ENCODE measurements at regions not wholly inside any gene's neighbourhood (a gene's known extent, or its start where the extent isn't known, plus 50 kb on each side); places are given as distances from the start of the nearest gene placed in this dataset.

DNA sequence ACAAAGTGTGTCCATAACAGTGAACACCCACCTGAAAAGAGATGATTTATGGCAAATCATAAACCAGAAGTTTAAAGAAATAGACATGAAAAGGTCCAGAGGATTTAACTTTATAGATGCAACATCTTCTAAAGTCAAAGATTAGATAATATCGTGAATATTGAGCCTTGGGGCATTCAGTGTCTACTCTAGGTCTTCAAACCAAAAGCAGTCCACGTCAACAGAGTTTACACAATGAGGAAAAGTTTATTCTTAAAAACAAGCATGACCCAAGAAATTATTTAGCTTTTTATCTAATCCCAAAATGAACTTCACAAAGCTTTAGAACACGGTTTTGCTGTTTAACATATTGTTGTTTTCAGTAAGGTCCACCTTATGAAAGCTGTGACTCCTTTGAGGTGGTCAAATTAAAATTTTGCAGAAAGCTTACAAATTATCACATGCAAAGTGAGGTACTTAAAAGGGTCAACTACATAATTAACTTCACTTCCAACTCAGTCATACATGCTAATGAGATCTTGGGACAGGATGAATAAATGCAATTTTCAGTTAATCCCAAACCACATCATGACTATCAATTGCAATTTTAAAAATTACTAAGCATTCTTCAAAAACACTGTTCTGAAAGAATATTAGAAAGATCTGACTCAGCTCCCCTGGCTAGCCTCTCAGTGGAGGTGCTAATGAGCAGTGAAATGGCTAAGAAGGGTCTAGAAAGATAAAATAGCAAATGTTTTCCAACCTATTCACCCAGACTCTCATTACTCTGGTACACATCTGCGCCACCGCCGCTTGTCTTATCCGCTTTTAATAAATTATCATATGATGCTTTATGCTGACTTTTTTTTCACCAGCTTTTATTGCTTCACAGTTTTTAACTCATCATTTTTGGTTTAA, 92.4 kb upstream of the WDR17 start:
- Mint-ChIP-seq H3K4me1 (no peaks in the 10 kb centered on the region), H3K27me3 (peaks cover 12% of the 10 kb centered on the region), H3K4me3 (no peak overlapping the region), H3K27ac (no peak overlapping the region), H3K9me3 (no peaks in the 10 kb centered on the region), H3K36me3 (no peaks in the 10 kb centered on the region)
- no peak for DNase-seq

DNA sequence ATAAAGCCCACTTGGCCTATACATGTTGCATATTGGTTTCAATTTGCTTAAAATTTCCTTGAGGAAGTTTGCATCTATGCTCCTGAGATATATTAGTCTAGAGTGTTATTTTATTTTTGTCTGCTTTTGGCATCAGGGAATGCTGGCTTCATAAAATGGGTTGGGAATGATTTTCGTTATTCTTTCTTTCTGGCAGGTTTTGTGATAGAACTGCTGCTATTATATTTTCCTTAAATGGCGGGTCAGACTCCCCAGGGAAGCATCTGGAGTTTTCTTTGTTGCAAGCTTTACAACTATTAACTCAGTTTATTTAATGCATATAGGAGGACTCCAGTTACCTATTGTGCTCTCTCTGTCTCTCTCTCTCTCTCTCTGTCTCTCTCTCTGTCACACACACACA, 82.0 kb upstream of the WDR17 start:
- Mint-ChIP-seq H3K4me3 (no peak overlapping the region), H3K27ac (no peak overlapping the region), H3K36me3 (no peaks in the 10 kb centered on the region), H3K27me3 (no peaks in the 10 kb centered on the region), H3K4me1 (no peaks in the 10 kb centered on the region), H3K9me3 (no peaks in the 10 kb centered on the region)
- DNase-seq, result no peak

DNA sequence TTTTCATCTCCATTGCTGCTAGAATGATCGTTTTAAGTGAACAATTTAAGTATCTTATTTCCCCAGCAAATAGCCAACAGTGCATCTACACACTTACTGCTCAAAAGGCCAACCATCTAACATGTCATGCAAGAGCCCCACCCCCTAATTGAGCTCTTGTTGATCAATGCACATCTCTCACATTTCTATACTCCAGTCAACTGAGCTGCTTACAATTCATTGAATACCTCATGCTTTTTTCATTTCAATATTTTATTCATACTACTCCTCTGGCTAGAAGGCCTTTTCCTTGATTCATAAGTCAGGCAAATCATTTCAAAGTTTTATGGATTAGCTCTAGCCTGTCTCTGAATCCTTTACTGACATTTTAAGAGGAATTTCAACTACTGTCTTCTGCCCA, 79.0 kb upstream of the WDR17 start:
- no peak for DNase-seq
- no peaks in the 10 kb centered on the region for H3K9me3 Mint-ChIP-seq
- no peak overlapping the region for H3K27ac Mint-ChIP-seq

DNA sequence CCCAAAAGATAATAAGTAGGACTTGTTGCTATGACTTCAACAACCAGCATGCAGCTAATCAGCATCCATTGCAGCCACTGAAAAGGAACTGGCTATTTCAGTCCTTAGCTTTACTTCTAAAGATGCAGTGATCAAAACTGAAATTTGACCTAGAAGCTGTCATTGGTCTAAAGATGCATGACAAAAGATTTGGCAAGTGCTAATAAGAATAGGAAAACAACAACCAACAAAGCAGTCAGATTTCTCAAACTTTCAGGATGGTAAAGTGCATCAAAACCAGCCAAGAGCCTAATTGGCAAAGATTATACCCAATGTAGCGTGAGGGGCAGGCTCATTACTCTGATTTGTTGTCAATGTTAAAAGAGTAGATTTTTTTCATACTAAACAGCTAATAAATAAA, 77.1 kb upstream of the WDR17 start:
- Mint-ChIP-seq H3K27me3 (peaks cover 3% of the 10 kb centered on the region), H3K9me3 (no peaks in the 10 kb centered on the region), H3K27ac (no peak overlapping the region), H3K4me3 (no peak overlapping the region), H3K4me1 (no peaks in the 10 kb centered on the region), H3K36me3 (no peaks in the 10 kb centered on the region)
- no peak for DNase-seq

More for the DNA sequence above, 79.0 kb upstream of the WDR17 start:
- H3K4me3 Mint-ChIP-seq, result no peak overlapping the region
- H3K4me1 Mint-ChIP-seq, result no peaks in the 10 kb centered on the region
- H3K27me3 Mint-ChIP-seq, result peaks cover under 1% of the 10 kb centered on the region
- no peaks in the 10 kb centered on the region for H3K36me3 Mint-ChIP-seq

DNA sequence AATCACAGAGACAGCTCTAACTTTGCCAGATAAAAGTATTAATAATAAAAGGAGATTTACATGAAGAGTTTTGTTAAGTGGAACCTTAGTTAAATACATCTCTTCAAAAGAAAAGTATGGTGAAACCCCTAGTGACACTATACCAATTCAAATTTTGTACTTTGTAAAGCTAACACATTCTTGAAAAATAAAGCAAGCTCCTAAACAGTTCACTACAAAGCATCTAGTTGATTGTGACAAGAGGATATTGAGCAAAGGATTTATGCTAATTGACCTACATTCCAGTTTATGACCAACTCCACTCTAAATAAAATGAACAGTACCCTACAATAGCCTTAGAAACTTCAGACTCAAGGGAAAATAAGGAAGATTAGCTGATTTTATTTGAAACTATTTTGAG, 69.4 kb upstream of the WDR17 start:
- H3K27ac Mint-ChIP-seq, result no peak overlapping the region
- no peaks in the 10 kb centered on the region for H3K9me3 Mint-ChIP-seq
- no peaks in the 10 kb centered on the region for H3K4me1 Mint-ChIP-seq
- no peak overlapping the region for H3K4me3 Mint-ChIP-seq
- H3K36me3 Mint-ChIP-seq, result no peaks in the 10 kb centered on the region
- DNase-seq, result no peak
- peaks cover 42% of the 10 kb centered on the region for H3K27me3 Mint-ChIP-seq

DNA sequence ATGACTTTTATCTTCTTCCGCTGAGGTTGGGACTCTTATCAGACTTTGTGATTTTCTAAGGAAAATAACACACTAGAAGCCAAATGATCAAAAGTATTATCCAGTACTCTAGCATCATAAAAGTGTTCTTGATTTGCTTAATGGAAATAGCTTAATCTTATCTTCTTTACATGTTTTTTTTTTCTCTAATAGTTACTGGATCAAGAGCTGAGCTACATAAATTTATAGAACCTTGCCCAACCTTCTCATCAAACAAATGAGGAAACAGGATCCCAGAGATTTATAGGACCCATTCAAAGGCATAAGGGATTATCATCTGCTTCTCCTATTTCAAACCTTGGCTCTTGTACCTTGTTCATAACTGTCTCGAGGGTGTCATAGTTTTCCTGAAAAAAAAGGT, 68.3 kb upstream of the WDR17 start:
- Mint-ChIP-seq H3K4me1 (no peaks in the 10 kb centered on the region), H3K27me3 (peaks cover 50% of the 10 kb centered on the region), H3K27ac (no peak overlapping the region), H3K4me3 (no peak overlapping the region), H3K9me3 (no peaks in the 10 kb centered on the region), H3K36me3 (no peaks in the 10 kb centered on the region)
- DNase-seq, result no peak

DNA sequence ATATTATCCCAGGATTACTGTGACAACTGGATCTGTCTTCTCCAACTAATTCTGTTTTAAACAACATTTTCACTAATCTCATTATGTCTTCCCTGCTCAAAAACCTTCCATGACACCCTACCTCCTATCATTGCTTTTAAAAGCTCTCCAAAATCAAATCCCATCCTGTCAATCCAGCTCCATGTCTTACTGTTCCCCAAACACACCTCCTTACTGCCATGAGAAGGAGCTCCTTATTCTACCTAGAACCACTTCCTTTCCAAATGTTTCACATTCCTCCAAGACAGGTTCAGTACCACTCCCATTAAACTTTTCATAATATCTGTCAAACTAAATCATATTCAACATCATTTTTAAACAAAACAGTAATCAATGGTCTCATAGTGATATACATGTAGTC, 66.9 kb upstream of the WDR17 start:
- H3K27me3 Mint-ChIP-seq, result peaks cover 62% of the 10 kb centered on the region
- H3K27ac Mint-ChIP-seq, result no peak overlapping the region
- no peaks in the 10 kb centered on the region for H3K36me3 Mint-ChIP-seq
- no peak for DNase-seq
- no peaks in the 10 kb centered on the region for H3K9me3 Mint-ChIP-seq
- peaks cover 2% of the 10 kb centered on the region for H3K4me1 Mint-ChIP-seq
- H3K4me3 Mint-ChIP-seq, result no peak overlapping the region

DNA sequence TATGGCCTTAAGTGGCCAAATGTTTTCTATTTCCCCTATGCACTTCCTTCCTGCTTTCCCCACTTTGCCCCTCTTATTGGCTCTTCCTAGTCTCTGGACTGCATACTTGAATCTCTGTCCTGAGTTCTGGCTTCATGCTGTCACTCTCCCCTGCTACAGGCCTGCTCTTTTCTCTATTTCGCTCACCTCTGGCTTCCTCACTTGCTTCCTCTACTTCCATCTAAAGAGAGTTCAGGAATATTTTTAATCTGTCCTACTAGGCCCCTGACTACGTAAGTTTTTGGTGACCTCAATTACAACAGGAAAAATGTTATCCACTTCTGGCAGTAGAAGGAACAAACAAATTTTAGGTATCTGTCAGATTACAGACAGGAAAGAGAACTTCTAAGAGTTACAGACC, 65.7 kb upstream of the WDR17 start:
- Mint-ChIP-seq H3K36me3 (no peaks in the 10 kb centered on the region), H3K4me3 (no peak overlapping the region), H3K27me3 (peaks cover 54% of the 10 kb centered on the region), H3K9me3 (no peaks in the 10 kb centered on the region), H3K27ac (no peak overlapping the region), H3K4me1 (peaks cover 2% of the 10 kb centered on the region)
- DNase-seq, result no peak

DNA sequence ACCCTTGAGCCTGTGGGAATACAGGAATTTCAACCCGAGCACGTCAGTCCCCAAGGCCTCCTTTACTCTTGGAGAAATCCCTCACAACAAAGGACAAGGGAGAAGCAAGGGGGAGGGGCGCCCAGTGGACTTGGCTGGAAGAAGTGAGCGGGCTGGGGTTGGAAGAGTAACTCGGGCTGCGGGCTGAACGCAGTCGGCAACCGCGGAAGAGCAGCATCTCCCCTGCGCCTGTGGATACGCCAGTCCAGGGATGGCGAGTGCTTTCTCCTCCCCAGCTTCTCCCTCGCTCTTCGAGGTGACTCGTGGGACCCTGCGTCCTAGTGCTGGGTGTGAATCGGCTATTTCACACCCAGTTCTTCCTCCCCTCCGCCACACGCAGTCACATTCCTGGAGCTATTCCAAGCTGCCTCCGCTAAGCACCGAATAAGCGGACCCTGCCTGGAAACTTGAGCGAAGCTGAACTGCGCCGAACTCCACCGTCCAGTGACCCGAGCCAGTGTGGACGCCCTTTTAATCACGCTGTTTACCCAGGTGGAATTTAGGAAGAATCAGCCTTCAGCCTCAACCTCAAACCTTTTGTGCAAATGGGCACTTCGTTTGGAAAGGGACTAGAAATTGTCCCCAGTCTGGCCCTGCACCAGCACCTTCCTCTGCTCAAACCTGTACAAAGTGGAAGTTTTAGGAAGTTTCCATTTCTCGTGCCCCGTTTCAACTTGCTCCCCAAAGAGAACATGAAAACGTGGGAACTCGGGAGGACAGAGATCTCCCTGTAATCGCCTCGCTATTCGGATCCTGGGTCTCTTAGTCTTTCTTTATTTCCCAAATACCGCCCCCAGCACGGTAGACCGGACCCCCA, 64.3 kb upstream of the WDR17 start:
- no peak for DNase-seq
- Mint-ChIP-seq H3K9me3 (no peaks in the 10 kb centered on the region), H3K4me3 (no peak overlapping the region), H3K4me1 (peaks cover 2% of the 10 kb centered on the region), H3K36me3 (no peaks in the 10 kb centered on the region), H3K27me3 (peaks cover 57% of the 10 kb centered on the region), H3K27ac (no peak overlapping the region)

DNA sequence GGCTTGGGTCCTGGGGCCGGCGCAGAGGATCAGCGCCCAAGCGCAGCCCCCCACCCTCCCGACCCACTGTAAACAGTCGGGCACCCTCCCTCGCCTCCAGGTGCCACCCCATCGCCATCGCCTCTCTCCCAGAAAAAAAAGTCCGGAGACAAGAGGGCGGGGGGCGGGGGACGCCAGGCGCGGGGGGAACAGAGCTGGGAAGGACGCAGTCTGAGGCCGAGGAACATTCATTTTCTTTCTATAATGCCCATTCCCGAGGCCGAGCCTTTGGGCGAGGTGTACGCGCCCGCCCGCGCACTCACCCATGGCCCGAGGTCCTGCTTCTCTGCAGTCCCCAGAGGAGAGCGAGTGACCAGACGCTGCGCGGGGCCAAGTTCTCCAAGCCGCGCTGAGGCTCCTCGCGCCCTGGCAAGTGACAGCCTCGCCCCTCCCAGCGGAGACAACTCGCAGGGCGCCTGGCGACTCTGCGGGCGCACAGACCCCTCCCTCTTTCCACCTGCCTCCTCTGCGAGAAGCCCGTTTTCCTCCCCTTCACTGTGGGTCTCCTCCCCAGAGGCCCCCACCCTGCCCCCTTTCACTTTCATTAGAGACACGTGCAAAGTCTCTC, 63.5 kb upstream of the WDR17 start:
- H3K4me1 Mint-ChIP-seq, result peaks cover 2% of the 10 kb centered on the region
- peak; percentile 31 for DNase-seq
- H3K27me3 Mint-ChIP-seq, result peaks cover 57% of the 10 kb centered on the region
- H3K27ac Mint-ChIP-seq, result no peak overlapping the region
- H3K9me3 Mint-ChIP-seq, result no peaks in the 10 kb centered on the region
- peak overlapping the region; percentile 60 for H3K4me3 Mint-ChIP-seq
- H3K36me3 Mint-ChIP-seq, result no peaks in the 10 kb centered on the region

DNA sequence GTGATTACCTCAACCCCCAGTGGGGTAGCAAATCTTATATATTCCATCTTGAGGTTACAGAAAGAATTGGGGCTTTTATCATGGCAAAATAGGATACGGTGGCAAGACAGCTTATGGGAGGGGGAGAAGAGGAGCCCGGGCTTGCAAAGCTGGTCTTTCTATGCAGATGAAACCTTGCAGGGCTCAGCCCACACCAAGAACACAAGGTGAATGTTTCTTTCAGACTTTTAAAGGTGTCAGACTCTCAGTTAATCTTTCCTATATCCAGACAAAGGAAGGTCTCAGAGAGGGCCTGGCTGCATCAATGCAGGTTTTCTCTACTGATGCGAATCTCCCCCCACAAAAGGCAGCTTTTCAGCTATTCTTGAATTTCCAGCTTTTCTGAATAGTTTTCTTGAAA, 59.9 kb upstream of the WDR17 start:
- Mint-ChIP-seq H3K4me1 (peaks cover 2% of the 10 kb centered on the region), H3K4me3 (no peak overlapping the region), H3K36me3 (no peaks in the 10 kb centered on the region), H3K27me3 (peaks cover 31% of the 10 kb centered on the region), H3K27ac (no peak overlapping the region), H3K9me3 (peaks cover 2% of the 10 kb centered on the region)
- DNase-seq, result no peak

DNA sequence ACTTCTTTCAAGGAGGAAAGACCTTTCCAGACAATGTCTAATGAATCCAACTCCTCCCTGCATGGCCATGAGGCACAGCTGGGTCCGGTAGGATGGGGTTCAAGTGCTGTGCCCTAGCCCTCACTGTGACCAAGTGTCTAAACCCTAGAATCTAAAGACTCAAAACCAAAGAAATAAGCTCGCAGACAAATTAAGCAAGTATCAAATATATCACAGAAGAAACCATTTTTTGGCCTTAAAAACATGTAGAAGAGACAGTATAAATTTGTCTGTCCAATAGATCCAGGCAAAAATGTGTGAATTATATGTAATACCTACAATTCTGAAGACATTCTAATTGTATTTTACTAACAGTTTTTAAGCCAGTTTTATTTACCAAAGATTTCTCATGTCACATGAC, 56.4 kb upstream of the WDR17 start:
- peaks cover 4% of the 10 kb centered on the region for H3K27me3 Mint-ChIP-seq
- H3K9me3 Mint-ChIP-seq, result peaks cover 2% of the 10 kb centered on the region
- H3K27ac Mint-ChIP-seq, result no peak overlapping the region
- H3K36me3 Mint-ChIP-seq, result no peaks in the 10 kb centered on the region
- no peak for DNase-seq
- H3K4me1 Mint-ChIP-seq, result no peaks in the 10 kb centered on the region
- no peak overlapping the region for H3K4me3 Mint-ChIP-seq

DNA sequence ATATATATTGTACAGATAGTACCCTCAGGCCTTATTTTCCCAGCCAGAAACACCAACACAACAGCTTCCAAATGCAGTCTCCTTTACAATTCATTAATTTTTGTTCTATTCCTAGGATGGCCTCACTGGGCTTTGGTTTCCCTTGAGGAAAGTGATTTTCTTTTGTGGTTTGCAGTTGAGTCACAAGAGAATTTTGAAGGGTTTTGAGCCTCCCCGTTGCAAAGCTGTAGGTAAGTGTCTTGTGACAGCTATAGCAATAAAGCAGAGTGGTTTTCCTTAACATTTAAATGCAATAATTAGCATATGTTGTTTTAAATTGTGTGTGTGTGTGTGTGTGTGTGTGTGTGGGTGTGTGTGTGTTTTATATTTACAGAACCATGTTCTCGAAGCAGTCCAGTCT, 54.1 kb upstream of the WDR17 start:
- Mint-ChIP-seq H3K4me3 (no peak overlapping the region), H3K27me3 (peaks cover 4% of the 10 kb centered on the region), H3K36me3 (no peaks in the 10 kb centered on the region), H3K27ac (no peak overlapping the region), H3K9me3 (peaks cover 2% of the 10 kb centered on the region), H3K4me1 (no peaks in the 10 kb centered on the region)
- no peak for DNase-seq

DNA sequence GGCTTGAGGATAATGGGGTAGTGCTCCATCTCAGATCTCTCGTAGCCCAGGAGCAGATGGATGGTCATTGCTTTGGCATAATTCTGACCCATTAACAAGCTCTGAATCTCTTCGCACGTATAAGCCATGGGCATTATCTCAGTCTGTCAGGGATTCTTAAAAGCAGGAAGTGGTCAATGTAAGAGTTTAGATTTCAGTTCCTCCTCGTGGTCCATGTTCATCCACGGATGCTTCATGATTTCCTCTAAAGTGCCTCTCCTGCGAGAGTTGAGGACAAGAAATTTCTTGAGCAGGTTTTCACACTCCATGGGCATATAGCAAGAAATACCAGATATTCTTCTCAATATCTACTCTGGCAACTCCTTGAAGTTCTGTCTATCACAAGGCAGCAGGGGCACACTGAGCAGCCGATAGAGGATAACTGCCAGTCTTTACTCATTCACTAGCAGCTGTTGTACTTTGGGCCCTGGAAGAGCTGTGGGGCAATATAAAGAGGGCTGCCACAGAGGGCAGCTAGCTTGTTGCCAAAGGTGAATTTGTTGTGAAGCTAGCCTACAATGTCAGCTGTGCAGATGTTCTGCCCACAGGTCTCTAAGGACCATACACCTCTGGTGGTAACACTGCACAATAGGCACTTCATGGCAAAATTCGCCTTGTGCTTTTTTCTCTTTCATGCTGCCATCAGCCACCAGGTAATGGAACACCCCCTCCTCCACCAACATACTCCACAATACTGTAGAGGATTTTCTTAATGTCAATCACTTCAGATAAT, 52.0 kb upstream of the WDR17 start:
- H3K4me1 Mint-ChIP-seq, result no peaks in the 10 kb centered on the region
- no peak for DNase-seq
- no peak overlapping the region for H3K4me3 Mint-ChIP-seq

More for the DNA sequence above, 52.0 kb upstream of the WDR17 start:
- Mint-ChIP-seq H3K27ac (no peak overlapping the region), H3K27me3 (peaks cover 4% of the 10 kb centered on the region), H3K9me3 (peaks cover 2% of the 10 kb centered on the region), H3K36me3 (no peaks in the 10 kb centered on the region)
